GM20431 (cell line): ENCODE measurements at regions not wholly inside any gene's neighbourhood (a gene's known extent, or its start where the extent isn't known, plus 50 kb on each side); places are given as distances from the start of the nearest gene placed in this dataset.

ENCODE experiments used
- in situ Hi-C: fragments of 300-500 bp; cut with MseI, MboI; formaldehyde crosslinking; loops from one replicate; pipeline ENCODE4 v1.15.0; 2020; ENCODE audit warnings: low sequenced_read_pairs; ENCODE audit not compliant: unreplicated experiment

GRCh38 chr7:156460858-156461627, 179.5 kb upstream of the RNF32 start:
- in situ Hi-C loops, result no loop called here

- in situ Hi-C loops, result no loop called here
Observed at GRCh38 chr7:156459582-156459981, 181.0 kb upstream of the RNF32 start.

GRCh38 chr7:156459067-156459466, 181.5 kb upstream of the RNF32 start:
- in situ Hi-C loops, result no loop called here

GRCh38 chr7:156458011-156458410, 182.6 kb upstream of the RNF32 start:
- in situ Hi-C loops, result no loop called here

- in situ Hi-C loops, result no loop called here
Observed at GRCh38 chr7:156456503-156457115, 184.0 kb upstream of the RNF32 start.

- in situ Hi-C loops, result no loop called here
Observed at GRCh38 chr7:156456032-156456431, 184.5 kb upstream of the RNF32 start.

- in situ Hi-C loops, result no loop called here
Observed at GRCh38 chr7:156450473-156450872, 190.1 kb upstream of the RNF32 start.

GRCh38 chr7:156448918-156449317, 191.7 kb upstream of the RNF32 start:
- in situ Hi-C loops, result no loop called here

- in situ Hi-C loops, result no loop called here
Observed at GRCh38 chr7:156446990-156447389, 193.6 kb upstream of the RNF32 start.

- in situ Hi-C loops, result no loop called here
Observed at GRCh38 chr7:156445997-156446761, 194.4 kb upstream of the RNF32 start.

- in situ Hi-C loops, result no loop called here
Observed at GRCh38 chr7:156442516-156442915, 198.1 kb upstream of the RNF32 start.

- in situ Hi-C loops, result no loop called here
Observed at GRCh38 chr7:156440456-156440855, 200.1 kb upstream of the RNF32 start.

- in situ Hi-C loops, result no loop called here
Observed at GRCh38 chr7:156438011-156438410, 202.6 kb upstream of the RNF32 start.

- in situ Hi-C loops, result no loop called here
Observed at GRCh38 chr7:156437021-156437614, 203.5 kb upstream of the RNF32 start.

GRCh38 chr7:156435486-156436231, 204.9 kb upstream of the RNF32 start:
- in situ Hi-C loops, result no loop called here

GRCh38 chr7:156434706-156435105, 205.9 kb upstream of the RNF32 start:
- in situ Hi-C loops, result no loop called here

GRCh38 chr7:156432018-156432417, 208.6 kb upstream of the RNF32 start:
- in situ Hi-C loops, result no loop called here

GRCh38 chr7:156430109-156430508, 210.5 kb upstream of the RNF32 start:
- in situ Hi-C loops, result no loop called here

- in situ Hi-C loops, result no loop called here
Observed at GRCh38 chr7:156429514-156429913, 211.1 kb upstream of the RNF32 start.

- in situ Hi-C loops, result no loop called here
Observed at GRCh38 chr7:156423876-156424275, 216.7 kb upstream of the RNF32 start.
